Astrocyte (in vitro differentiated cells and primary cell): ENCODE measurements at regions not wholly inside any gene's neighbourhood (a gene's known extent, or its start where the extent isn't known, plus 50 kb on each side); places are given as distances from the start of the nearest gene placed in this dataset.

ENCODE experiments used
- EZH2 ChIP-seq: IDR thresholded peaks from 2 replicates; pipeline ENCODE4 v1.6.1; 2012; ENCODE audit warnings: mild to moderate bottlenecking, low read length, inconsistent platforms; ENCODE audit not compliant: insufficient read depth
- TF ChIP-seq, protein P1 (sequence below): IDR thresholded peaks from 2 replicates; pipeline ENCODE4 v1.5.1; 2011; ENCODE audit warnings: low read depth, mild to moderate bottlenecking, inconsistent platforms, low read length, moderate library complexity; ENCODE audit not compliant: insufficient read depth

DNA sequence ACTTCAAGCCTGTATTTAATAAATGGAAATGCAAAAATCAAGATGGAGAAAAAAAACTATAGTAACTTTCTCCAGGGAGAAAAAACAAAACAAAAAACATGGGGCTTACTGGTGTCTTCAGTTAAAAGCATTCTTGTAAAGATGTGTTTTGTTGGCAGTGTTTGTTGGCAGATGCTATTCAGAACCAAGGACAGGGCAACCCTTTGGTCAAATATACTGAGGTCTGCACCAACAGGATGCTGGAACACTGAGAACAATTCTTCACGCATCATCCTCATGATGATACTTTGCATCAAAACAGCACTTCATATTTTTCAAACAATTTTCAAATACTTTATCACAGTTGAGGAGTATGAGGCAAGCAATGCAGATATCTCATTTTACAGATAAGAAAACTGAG lies 63.7 kb upstream of the CBLN4 start:
- TF ChIP-seq, protein P1, sequence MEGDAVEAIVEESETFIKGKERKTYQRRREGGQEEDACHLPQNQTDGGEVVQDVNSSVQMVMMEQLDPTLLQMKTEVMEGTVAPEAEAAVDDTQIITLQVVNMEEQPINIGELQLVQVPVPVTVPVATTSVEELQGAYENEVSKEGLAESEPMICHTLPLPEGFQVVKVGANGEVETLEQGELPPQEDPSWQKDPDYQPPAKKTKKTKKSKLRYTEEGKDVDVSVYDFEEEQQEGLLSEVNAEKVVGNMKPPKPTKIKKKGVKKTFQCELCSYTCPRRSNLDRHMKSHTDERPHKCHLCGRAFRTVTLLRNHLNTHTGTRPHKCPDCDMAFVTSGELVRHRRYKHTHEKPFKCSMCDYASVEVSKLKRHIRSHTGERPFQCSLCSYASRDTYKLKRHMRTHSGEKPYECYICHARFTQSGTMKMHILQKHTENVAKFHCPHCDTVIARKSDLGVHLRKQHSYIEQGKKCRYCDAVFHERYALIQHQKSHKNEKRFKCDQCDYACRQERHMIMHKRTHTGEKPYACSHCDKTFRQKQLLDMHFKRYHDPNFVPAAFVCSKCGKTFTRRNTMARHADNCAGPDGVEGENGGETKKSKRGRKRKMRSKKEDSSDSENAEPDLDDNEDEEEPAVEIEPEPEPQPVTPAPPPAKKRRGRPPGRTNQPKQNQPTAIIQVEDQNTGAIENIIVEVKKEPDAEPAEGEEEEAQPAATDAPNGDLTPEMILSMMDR: no peak
- no peak for TF ChIP-seq EZH2
